KMS-11 (cell line): ENCODE measurements at regions not wholly inside any gene's neighbourhood (a gene's known extent, or its start where the extent isn't known, plus 50 kb on each side); places are given as distances from the start of the nearest gene placed in this dataset.

ENCODE experiments used
- H2AFZ ChIP-seq: fragments of 200-600 bp; sonication (generic); 2 replicates; pipeline ENCODE4 v1.6.1; 2016; ENCODE audit warnings: antibody characterized with exemption, mixed run types, low read depth
- H3K27ac ChIP-seq: fragments of 200-600 bp; sonication (generic); 2 replicates; pipeline ENCODE4 v1.6.1; 2016; ENCODE audit warnings: mild to moderate bottlenecking, mixed run types
- H3K27me3 ChIP-seq: fragments of 200-600 bp; sonication (generic); 2 replicates; pipeline ENCODE4 v1.6.1; 2017; ENCODE audit warnings: mild to moderate bottlenecking, low read depth, mixed run types, moderate library complexity; ENCODE audit not compliant: insufficient read depth
- H3K36me3 ChIP-seq: fragments of 200-600 bp; sonication (generic); 2 replicates; pipeline ENCODE4 v1.6.1; 2017; ENCODE audit warnings: mild to moderate bottlenecking, mixed run types; ENCODE audit not compliant: insufficient read depth
- H3K4me1 ChIP-seq: fragments of 200-600 bp; sonication (generic); 2 replicates; pipeline ENCODE4 v1.6.1; 2016; ENCODE audit warnings: mild to moderate bottlenecking, low read depth, mixed run types; ENCODE audit not compliant: poor library complexity, severe bottlenecking
- H3K4me2 ChIP-seq: fragments of 200-600 bp; sonication (generic); 2 replicates; pipeline ENCODE4 v1.7.0; 2016; ENCODE audit warnings: mild to moderate bottlenecking, mixed run types
- H3K4me3 ChIP-seq: fragments of 200-600 bp; sonication (generic); IDR thresholded peaks from 2 replicates; pipeline ENCODE4 v1.6.1; 2017; ENCODE audit warnings: low read depth, low read length, mixed read lengths; ENCODE audit not compliant: insufficient read depth
- H3K79me2 ChIP-seq: fragments of 200-600 bp; sonication (generic); 2 replicates; pipeline ENCODE4 v1.6.1; 2016; ENCODE audit warnings: low read depth, mixed run types; ENCODE audit not compliant: insufficient read depth
- H3K9ac ChIP-seq: fragments of 200-600 bp; sonication (generic); 2 replicates; pipeline ENCODE4 v1.6.1; 2016; ENCODE audit warnings: mild to moderate bottlenecking, mixed run types
- H4K20me1 ChIP-seq: fragments of 200-600 bp; sonication (generic); 2 replicates; pipeline ENCODE4 v1.6.1; 2016; ENCODE audit warnings: mild to moderate bottlenecking, mixed run types; ENCODE audit not compliant: insufficient read depth
- CTCF ChIP-seq: fragments of 200-600 bp; sonication (generic); conservative IDR thresholded peaks from 2 replicates; pipeline ENCODE4 v1.6.1; 2017; ENCODE audit warnings: low read depth, mild to moderate bottlenecking, antibody characterized with exemption, low read length, moderate library complexity, mixed read lengths

GRCh38 chr4:66225539-66225938, 555.2 kb upstream of the EPHA5 start:
- no peak for TF ChIP-seq CTCF
- H3K27me3 ChIP-seq, result no peaks in the 10 kb centered on the region
- no peak overlapping the region for H3K27ac ChIP-seq
- no peaks in the 10 kb centered on the region for H3K36me3 ChIP-seq
- no peaks in the 10 kb centered on the region for H4K20me1 ChIP-seq
- H2AFZ ChIP-seq, result no peak overlapping the region
- no peaks in the 10 kb centered on the region for H3K79me2 ChIP-seq
- H3K4me2 ChIP-seq, result no peak overlapping the region
- no peak overlapping the region for H3K9ac ChIP-seq
- no peaks in the 10 kb centered on the region for H3K4me1 ChIP-seq
- H3K4me3 ChIP-seq, result no peak overlapping the region

- H3K4me1 ChIP-seq, result no peaks in the 10 kb centered on the region
- H3K9ac ChIP-seq, result no peak overlapping the region
- no peak for TF ChIP-seq CTCF
- H4K20me1 ChIP-seq, result no peaks in the 10 kb centered on the region
- H3K4me3 ChIP-seq, result no peak overlapping the region
- H3K27ac ChIP-seq, result no peak overlapping the region
- H3K36me3 ChIP-seq, result no peaks in the 10 kb centered on the region
- H2AFZ ChIP-seq, result no peak overlapping the region
- H3K4me2 ChIP-seq, result no peak overlapping the region
- no peaks in the 10 kb centered on the region for H3K27me3 ChIP-seq
- H3K79me2 ChIP-seq, result no peaks in the 10 kb centered on the region
Measured at GRCh38 chr4:66223068-66223703, 552.9 kb upstream of the EPHA5 start.

- Histone ChIP-seq H2AFZ (no peak overlapping the region), H3K79me2 (no peaks in the 10 kb centered on the region), H3K9ac (no peak overlapping the region), H3K27ac (no peak overlapping the region), H3K4me3 (no peak overlapping the region), H3K36me3 (no peaks in the 10 kb centered on the region), H4K20me1 (no peaks in the 10 kb centered on the region), H3K4me1 (no peaks in the 10 kb centered on the region), H3K27me3 (no peaks in the 10 kb centered on the region), H3K4me2 (no peak overlapping the region)
- no peak for TF ChIP-seq CTCF
Measured at GRCh38 chr4:66219401-66219800, 549.1 kb upstream of the EPHA5 start.

GRCh38 chr4:66216252-66216651, 546.0 kb upstream of the EPHA5 start:
- Histone ChIP-seq H3K4me1 (no peaks in the 10 kb centered on the region), H3K4me2 (no peak overlapping the region), H3K36me3 (no peaks in the 10 kb centered on the region)

More at GRCh38 chr4:66216252-66216651, 546.0 kb upstream of the EPHA5 start:
- no peaks in the 10 kb centered on the region for H3K79me2 ChIP-seq
- no peak overlapping the region for H2AFZ ChIP-seq
- no peak for TF ChIP-seq CTCF
- H3K4me3 ChIP-seq, result no peak overlapping the region
- no peak overlapping the region for H3K27ac ChIP-seq
- no peaks in the 10 kb centered on the region; the same call in 1 of the 2 replicates for H4K20me1 ChIP-seq
- H3K27me3 ChIP-seq, result no peaks in the 10 kb centered on the region
- H3K9ac ChIP-seq, result no peak overlapping the region
